Keratinocyte (primary cell): ENCODE measurements at regions not wholly inside any gene's neighbourhood (a gene's known extent, or its start where the extent isn't known, plus 50 kb on each side); places are given as distances from the start of the nearest gene placed in this dataset.

Source experiments
- DNase-seq: peaks from one replicate; pipeline ENCODE4 v3.0.0-alpha.2; 2011; ENCODE audit warnings: low read depth, missing footprints, low spot score
- FAIRE-seq: peaks from 2 replicates; lab custom pipeline; 2011; peaks lifted over from hg19 to GRCh38; lab: Jason Lieb, UNC
- H2AFZ ChIP-seq: 2 replicates; pipeline ENCODE4 v1.6.0; 2012; ENCODE audit warnings: low read length, control low read depth, inconsistent platforms; ENCODE audit not compliant: control insufficient read depth
- H3K27ac ChIP-seq: 2 replicates; pipeline ENCODE4 v1.5.1; 2011; ENCODE audit warnings: low read length; ENCODE audit not compliant: control insufficient read depth, insufficient read depth
- H3K27me3 ChIP-seq: 3 replicates; pipeline ENCODE4 v1.6.0; 2011; ENCODE audit warnings: low read length; ENCODE audit not compliant: control insufficient read depth, insufficient read depth; ENCODE audit errors: extremely low read depth
- H3K36me3 ChIP-seq, 2 experiments: 2 replicates in 1 of 2; 3 replicates in 1 of 2; pipeline ENCODE4 v1.5.1; 2011; ENCODE audit warnings: low read length in 2 of 2, mild to moderate bottlenecking in 1 of 2; ENCODE audit not compliant: control insufficient read depth in 2 of 2, insufficient read depth in 2 of 2; ENCODE audit errors: extremely low read depth in 1 of 2
- H3K4me1 ChIP-seq: 3 replicates; pipeline ENCODE4 v1.5.1; 2011; ENCODE audit warnings: low read length; ENCODE audit not compliant: control insufficient read depth, insufficient read depth; ENCODE audit errors: extremely low read depth
- H3K4me2 ChIP-seq: 3 replicates; pipeline ENCODE4 v1.6.0; 2011; ENCODE audit warnings: low read depth, low read length; ENCODE audit not compliant: control insufficient read depth, insufficient read depth; ENCODE audit errors: extremely low read depth
- H3K4me3 ChIP-seq, 3 experiments: fragments of 200-600 bp in 1 of 3; sonication (generic) in 1 of 3; 2 replicates in 2 of 3; 3 replicates in 1 of 3; pipeline ENCODE4 v1.5.1; 2011 to 2016; ENCODE audit warnings: low read length in 3 of 3, mild to moderate bottlenecking in 3 of 3, control low read depth in 2 of 3, inconsistent platforms in 1 of 3, low read depth in 1 of 3, mixed read lengths in 1 of 3, mixed run types in 1 of 3, moderate library complexity in 1 of 3; ENCODE audit not compliant: control insufficient read depth in 2 of 3, insufficient read depth in 2 of 3; ENCODE audit errors: extremely low read depth in 1 of 3
- H3K79me2 ChIP-seq: 2 replicates; pipeline ENCODE4 v1.6.0; 2012; ENCODE audit warnings: low read length; ENCODE audit not compliant: control insufficient read depth, insufficient read depth
- H3K9ac ChIP-seq: 3 replicates; pipeline ENCODE4 v1.6.0; 2011; ENCODE audit warnings: low read length; ENCODE audit not compliant: control insufficient read depth, insufficient read depth; ENCODE audit errors: extremely low read depth
- H3K9me1 ChIP-seq: 3 replicates; pipeline ENCODE4 v1.6.0; 2011; ENCODE audit warnings: low read length; ENCODE audit not compliant: control insufficient read depth, insufficient read depth; ENCODE audit errors: extremely low read depth
- H3K9me3 ChIP-seq: 2 replicates; pipeline ENCODE4 v1.5.1; 2012; ENCODE audit warnings: low read depth, low read length; ENCODE audit not compliant: control insufficient read depth
- H4K20me1 ChIP-seq: 3 replicates; pipeline ENCODE4 v1.6.0; 2011; ENCODE audit warnings: low read length; ENCODE audit not compliant: control insufficient read depth, insufficient read depth; ENCODE audit errors: extremely low read depth
- CTCF ChIP-seq, 3 experiments: IDR thresholded peaks in 1 of 3; conservative IDR thresholded peaks in 1 of 3; optimal IDR thresholded peaks in 1 of 3; 2 replicates in 2 of 3; 3 replicates in 1 of 3; pipeline versions ENCODE3 to v1.5.1; 2011; ENCODE audit warnings: low read length in 3 of 3, mild to moderate bottlenecking in 3 of 3, moderate library complexity in 2 of 3, control low read depth in 1 of 3, inconsistent platforms in 1 of 3; ENCODE audit not compliant: insufficient read depth in 2 of 3; ENCODE audit errors: extremely low read depth in 1 of 3
- EZH2 ChIP-seq: IDR thresholded peaks from one replicate; pipeline ENCODE4 v1.6.1; 2012; ENCODE audit warnings: inconsistent platforms, mild to moderate bottlenecking, low read length, moderate library complexity
- dilution Hi-C: fragments of 300-500 bp; cut with MboI; formaldehyde crosslinking; loops from one replicate; pipeline ENCODE4 v1.7.0; 2020; ENCODE audit warnings: low sequenced_read_pairs; ENCODE audit not compliant: extremely low pct_ligation_motif_present

DNA sequence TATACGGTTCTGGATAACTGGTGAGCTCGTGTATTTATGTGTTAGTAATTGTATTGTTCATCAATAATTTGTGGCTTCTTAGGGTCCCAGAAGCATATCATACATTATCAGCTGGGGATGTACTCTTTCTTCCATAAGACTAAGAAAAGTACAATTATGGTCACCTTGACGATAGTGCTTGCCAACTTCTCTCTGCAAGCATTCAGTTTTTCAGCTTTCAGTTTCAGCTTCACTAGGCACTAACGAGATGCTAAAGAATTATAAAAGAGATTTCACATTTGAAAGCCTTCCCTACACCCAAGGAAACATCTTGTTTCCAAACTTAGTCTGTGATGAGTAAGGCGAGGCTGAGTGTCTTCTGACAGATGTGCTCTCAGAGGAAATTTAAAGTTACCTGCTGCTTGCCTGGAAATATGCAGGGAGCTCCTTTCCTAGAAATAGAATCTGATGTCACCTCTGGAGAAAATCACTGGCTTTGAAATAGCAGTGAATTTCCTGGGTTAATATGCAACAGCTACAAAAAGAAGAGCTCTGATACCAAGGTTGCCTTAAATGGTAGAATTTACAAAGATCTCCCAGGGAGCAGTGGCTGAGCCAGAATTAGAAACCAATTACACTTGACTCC, 1419.9 kb upstream of the TMEM132C start:
- no peaks in the 10 kb centered on the region for H3K27me3 ChIP-seq
- H3K4me1 ChIP-seq, result no peaks in the 10 kb centered on the region
- H3K9me3 ChIP-seq, result no peaks in the 10 kb centered on the region
- H3K4me3 ChIP-seq, result no peak overlapping the region
- H3K9me1 ChIP-seq, result no peaks in the 10 kb centered on the region
- DNase-seq, result no peak
- no peak for FAIRE-seq
- no peaks in the 10 kb centered on the region for H3K79me2 ChIP-seq
- TF ChIP-seq EZH2, result no peak
- no peak for TF ChIP-seq CTCF (optimal IDR thresholded peaks at IDR 0.05 in 1 of 3, IDR thresholded peaks at IDR 0.05 in 1 of 3, conservative IDR thresholded peaks at IDR 0.05 in 1 of 3; ENCODE audit: extremely low read depth in 1 of 3, insufficient read depth in 2 of 3, low read length in 3 of 3)
- H2AFZ ChIP-seq, result no peak overlapping the region
- H4K20me1 ChIP-seq, result no peaks in the 10 kb centered on the region
- no peak overlapping the region for H3K9ac ChIP-seq
- dilution Hi-C loops, result no loop called here
- H3K27ac ChIP-seq, result no peak overlapping the region
- no peak overlapping the region for H3K4me2 ChIP-seq
- H3K36me3 ChIP-seq, result no peaks in the 10 kb centered on the region

DNA sequence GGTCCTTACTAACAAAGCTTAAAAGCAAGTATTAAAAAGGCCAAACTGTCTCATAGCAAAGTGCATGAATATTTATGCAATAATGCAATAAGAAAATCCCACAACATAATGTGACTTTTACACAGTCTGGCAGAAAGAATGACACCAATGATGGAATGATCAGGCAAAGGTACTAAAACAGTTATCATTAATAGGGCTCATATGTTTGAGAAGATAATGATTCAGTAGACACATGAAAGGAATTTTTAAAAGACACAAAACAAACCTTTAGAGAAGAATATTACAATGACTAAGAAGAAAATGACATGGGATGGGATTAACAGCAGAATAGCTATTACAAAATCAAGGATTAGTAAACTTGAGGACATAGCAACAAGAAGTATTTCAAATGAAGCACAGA, 1411.2 kb upstream of the TMEM132C start:
- H3K4me3 ChIP-seq, result no peak overlapping the region
- H2AFZ ChIP-seq, result no peak overlapping the region
- DNase-seq, result no peak
- H3K27me3 ChIP-seq, result no peaks in the 10 kb centered on the region
- no peaks in the 10 kb centered on the region for H4K20me1 ChIP-seq
- TF ChIP-seq EZH2, result no peak
- TF ChIP-seq CTCF (optimal IDR thresholded peaks at IDR 0.05 in 1 of 3, IDR thresholded peaks at IDR 0.05 in 1 of 3, conservative IDR thresholded peaks at IDR 0.05 in 1 of 3; ENCODE audit: extremely low read depth in 1 of 3, insufficient read depth in 2 of 3, low read length in 3 of 3), result no peak
- H3K4me2 ChIP-seq, result no peak overlapping the region
- dilution Hi-C loops, result no loop called here
- H3K4me1 ChIP-seq, result no peaks in the 10 kb centered on the region
- no peaks in the 10 kb centered on the region for H3K79me2 ChIP-seq
- no peaks in the 10 kb centered on the region for H3K36me3 ChIP-seq
- no peak overlapping the region for H3K9ac ChIP-seq
- H3K27ac ChIP-seq, result no peak overlapping the region
- peaks cover 2% of the 10 kb centered on the region for H3K9me3 ChIP-seq
- FAIRE-seq, result no peak
- no peaks in the 10 kb centered on the region for H3K9me1 ChIP-seq
